ENCODE measurements at regions not wholly inside any gene's neighbourhood (a gene's known extent, or its start where the extent isn't known, plus 50 kb on each side); places are given as distances from the start of the nearest gene placed in this dataset.

- TF ChIP-seq FOXA1 (IDR thresholded peaks at IDR 0.05) = no peak
- no peak for TF ChIP-seq CTBP1 (IDR thresholded peaks at IDR 0.05; ENCODE audit: borderline replicate concordance)
- TF ChIP-seq FOXK2 (IDR thresholded peaks at IDR 0.05) = no peak
- no peak for TF ChIP-seq SUZ12 (IDR thresholded peaks at IDR 0.05)
- TF ChIP-seq ZNF384 (IDR thresholded peaks at IDR 0.05) = no peak
- TF ChIP-seq ELF4 (IDR thresholded peaks at IDR 0.05) = no peak
- no peak for TF ChIP-seq SP1 (IDR thresholded peaks at IDR 0.05)
- no peak for TF ChIP-seq PKNOX1 (IDR thresholded peaks at IDR 0.05)
- TF ChIP-seq HDGF (IDR thresholded peaks at IDR 0.05; ENCODE audit: borderline replicate concordance) = no peak
- TF ChIP-seq TARDBP (IDR thresholded peaks at IDR 0.05) = no peak
- no peak for TF ChIP-seq NFRKB (IDR thresholded peaks at IDR 0.05)
- no peak for TF ChIP-seq BHLHE40 (IDR thresholded peaks at IDR 0.05; ENCODE audit: borderline replicate concordance)
- TF ChIP-seq ARNT (IDR thresholded peaks at IDR 0.05) = no peak
Observed at GRCh38 chr4:66376396-66376795, 706.1 kb upstream of the EPHA5 start.
